IMR-90 (cell line): ENCODE measurements at regions not wholly inside any gene's neighbourhood (a gene's known extent, or its start where the extent isn't known, plus 50 kb on each side); places are given as distances from the start of the nearest gene placed in this dataset.

Experiments
- CEBPB ChIP-seq: IDR thresholded peaks from 2 replicates; pipeline ENCODE4 v1.6.1; 2012; ENCODE audit warnings: low read depth, low read length, improper control_type of control experiment
- MAZ ChIP-seq: IDR thresholded peaks from 2 replicates; pipeline ENCODE4 v1.6.1; 2012; ENCODE audit warnings: low read depth, mild to moderate bottlenecking, low read length, improper control_type of control experiment, moderate library complexity, borderline replicate concordance
- POLR2A ChIP-seq: IDR thresholded peaks from 2 replicates; pipeline ENCODE4 v1.6.1; 2012; ENCODE audit warnings: mild to moderate bottlenecking, low read depth, low read length
- TF ChIP-seq, protein P1 (sequence below): fragments of 150-350 bp; IDR thresholded peaks from 2 replicates; pipeline ENCODE4 v1.6.1; 2017; ENCODE audit warnings: mild to moderate bottlenecking, antibody characterized with exemption, low read length, low read depth
- TF ChIP-seq, protein P2 (sequence below): conservative IDR thresholded peaks from 2 replicates; pipeline ENCODE4 v1.5.1; 2012; ENCODE audit warnings: mild to moderate bottlenecking, low read depth, low read length, improper control_type of control experiment

DNA sequence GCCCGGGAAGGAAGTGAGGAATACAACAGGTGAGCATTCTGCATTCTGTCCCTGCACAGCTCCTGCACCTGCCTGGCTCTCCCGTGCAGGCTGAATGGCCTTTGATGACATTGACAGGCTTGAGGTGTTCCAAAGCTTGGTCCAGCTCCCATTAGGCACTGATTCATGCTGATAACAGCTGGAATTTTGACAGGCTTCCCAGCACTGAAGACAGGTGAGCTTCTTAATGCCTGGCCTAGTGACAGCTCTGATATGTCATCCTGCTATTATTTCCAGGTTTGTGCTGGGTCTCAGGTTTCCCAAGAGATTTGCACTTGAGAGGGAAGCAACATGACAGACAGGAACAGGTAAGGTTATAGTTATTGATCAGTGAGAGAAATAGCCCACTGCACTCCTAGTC, 58.0 kb upstream of the MTNR1B start:
- TF ChIP-seq POLR2A (no peak), MAZ (no peak), CEBPB (no peak)
- TF ChIP-seq, protein P1, sequence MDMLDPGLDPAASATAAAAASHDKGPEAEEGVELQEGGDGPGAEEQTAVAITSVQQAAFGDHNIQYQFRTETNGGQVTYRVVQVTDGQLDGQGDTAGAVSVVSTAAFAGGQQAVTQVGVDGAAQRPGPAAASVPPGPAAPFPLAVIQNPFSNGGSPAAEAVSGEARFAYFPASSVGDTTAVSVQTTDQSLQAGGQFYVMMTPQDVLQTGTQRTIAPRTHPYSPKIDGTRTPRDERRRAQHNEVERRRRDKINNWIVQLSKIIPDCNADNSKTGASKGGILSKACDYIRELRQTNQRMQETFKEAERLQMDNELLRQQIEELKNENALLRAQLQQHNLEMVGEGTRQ = no peak
- TF ChIP-seq, protein P2, sequence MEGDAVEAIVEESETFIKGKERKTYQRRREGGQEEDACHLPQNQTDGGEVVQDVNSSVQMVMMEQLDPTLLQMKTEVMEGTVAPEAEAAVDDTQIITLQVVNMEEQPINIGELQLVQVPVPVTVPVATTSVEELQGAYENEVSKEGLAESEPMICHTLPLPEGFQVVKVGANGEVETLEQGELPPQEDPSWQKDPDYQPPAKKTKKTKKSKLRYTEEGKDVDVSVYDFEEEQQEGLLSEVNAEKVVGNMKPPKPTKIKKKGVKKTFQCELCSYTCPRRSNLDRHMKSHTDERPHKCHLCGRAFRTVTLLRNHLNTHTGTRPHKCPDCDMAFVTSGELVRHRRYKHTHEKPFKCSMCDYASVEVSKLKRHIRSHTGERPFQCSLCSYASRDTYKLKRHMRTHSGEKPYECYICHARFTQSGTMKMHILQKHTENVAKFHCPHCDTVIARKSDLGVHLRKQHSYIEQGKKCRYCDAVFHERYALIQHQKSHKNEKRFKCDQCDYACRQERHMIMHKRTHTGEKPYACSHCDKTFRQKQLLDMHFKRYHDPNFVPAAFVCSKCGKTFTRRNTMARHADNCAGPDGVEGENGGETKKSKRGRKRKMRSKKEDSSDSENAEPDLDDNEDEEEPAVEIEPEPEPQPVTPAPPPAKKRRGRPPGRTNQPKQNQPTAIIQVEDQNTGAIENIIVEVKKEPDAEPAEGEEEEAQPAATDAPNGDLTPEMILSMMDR = no peak
